ENCODE measurements at regions not wholly inside any gene's neighbourhood (a gene's known extent, or its start where the extent isn't known, plus 50 kb on each side); places are given as distances from the start of the nearest gene placed in this dataset.

DNA sequence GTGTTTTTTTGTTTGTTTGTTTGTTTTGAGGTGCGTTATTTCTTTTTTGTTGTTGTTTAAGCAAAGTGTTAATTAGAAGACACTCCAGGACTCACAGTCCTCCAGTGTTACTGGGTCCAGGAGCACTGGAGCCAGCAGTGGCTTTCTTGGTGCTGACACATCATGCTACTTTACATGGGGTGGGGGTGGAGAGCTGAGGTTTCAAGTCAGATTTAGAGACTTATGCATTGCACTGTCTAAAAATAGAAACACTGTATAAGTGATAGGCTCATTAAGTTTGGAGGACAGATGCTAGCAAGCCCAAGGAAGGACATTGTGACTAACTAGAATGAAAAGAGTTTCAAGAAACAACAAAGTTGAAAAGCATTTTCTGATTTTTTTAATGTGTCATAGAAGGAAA lies 2209.2 kb downstream of the MAT2B start:
- Histone ChIP-seq H4K20me1 (ENCODE audit: low read depth, low read length) (no peaks in the 10 kb centered on the region), H3K36me3 (ENCODE audit: low read length) (no peaks in the 10 kb centered on the region), H3K9me2 (replicated peaks; ENCODE audit: insufficient read depth, low read length) (no peaks in the 10 kb centered on the region), H3K4me2 (ENCODE audit: low read depth, low read length, poor library complexity, severe bottlenecking) (no peak overlapping the region), H3K27ac (ENCODE audit: low read depth, low read length) (no peak overlapping the region), H3K4me3 (ENCODE audit: insufficient read depth, low read length, poor library complexity, severe bottlenecking) (no peak overlapping the region), H2AFZ (ENCODE audit: low read depth, low read length, severe bottlenecking) (no peak overlapping the region), H3K9me3 (ENCODE audit: insufficient read depth, low read length) (no peaks in the 10 kb centered on the region), H3K9ac (ENCODE audit: low read length) (no peak overlapping the region), H3K27me3 (ENCODE audit: low read length) (no peaks in the 10 kb centered on the region; the same call in 1 of the 2 replicates), H3F3A (ENCODE audit: insufficient read depth) (no peaks in the 10 kb centered on the region), H3K79me2 (ENCODE audit: insufficient read depth, low read length) (no peaks in the 10 kb centered on the region)
- TF ChIP-seq, protein P1, sequence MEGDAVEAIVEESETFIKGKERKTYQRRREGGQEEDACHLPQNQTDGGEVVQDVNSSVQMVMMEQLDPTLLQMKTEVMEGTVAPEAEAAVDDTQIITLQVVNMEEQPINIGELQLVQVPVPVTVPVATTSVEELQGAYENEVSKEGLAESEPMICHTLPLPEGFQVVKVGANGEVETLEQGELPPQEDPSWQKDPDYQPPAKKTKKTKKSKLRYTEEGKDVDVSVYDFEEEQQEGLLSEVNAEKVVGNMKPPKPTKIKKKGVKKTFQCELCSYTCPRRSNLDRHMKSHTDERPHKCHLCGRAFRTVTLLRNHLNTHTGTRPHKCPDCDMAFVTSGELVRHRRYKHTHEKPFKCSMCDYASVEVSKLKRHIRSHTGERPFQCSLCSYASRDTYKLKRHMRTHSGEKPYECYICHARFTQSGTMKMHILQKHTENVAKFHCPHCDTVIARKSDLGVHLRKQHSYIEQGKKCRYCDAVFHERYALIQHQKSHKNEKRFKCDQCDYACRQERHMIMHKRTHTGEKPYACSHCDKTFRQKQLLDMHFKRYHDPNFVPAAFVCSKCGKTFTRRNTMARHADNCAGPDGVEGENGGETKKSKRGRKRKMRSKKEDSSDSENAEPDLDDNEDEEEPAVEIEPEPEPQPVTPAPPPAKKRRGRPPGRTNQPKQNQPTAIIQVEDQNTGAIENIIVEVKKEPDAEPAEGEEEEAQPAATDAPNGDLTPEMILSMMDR (IDR thresholded peaks at IDR 0.05; ENCODE audit: insufficient read depth, low read length, poor library complexity, severe bottlenecking): no peak
- no peak for TF ChIP-seq EZH2phosphoT487 (conservative IDR thresholded peaks at IDR 0.05; ENCODE audit: low read length)

DNA sequence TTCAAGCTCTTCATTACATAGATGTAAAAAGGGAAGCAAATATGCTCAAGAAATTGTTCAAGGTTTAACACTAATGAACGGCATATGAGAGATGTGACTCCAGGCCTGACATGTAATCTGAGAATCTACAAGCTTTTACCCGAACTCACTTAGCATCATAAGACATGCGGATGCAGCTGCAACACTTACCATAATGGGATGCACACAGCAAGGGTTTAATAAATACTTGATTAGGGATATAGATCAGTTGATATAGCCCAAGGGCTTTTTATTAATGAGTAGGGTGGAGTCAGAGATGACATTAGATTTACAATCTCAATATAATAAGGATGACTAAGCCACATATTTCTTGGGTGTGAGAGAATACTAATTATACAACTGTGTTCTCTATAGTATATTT lies 2215.5 kb downstream of the MAT2B start:
- no peaks in the 10 kb centered on the region for H3F3A ChIP-seq (ENCODE audit: insufficient read depth)

GRCh38 chr5:165722401-165722800 lies 2217.0 kb downstream of the MAT2B start:
- H2AFZ ChIP-seq (ENCODE audit: low read depth, low read length, severe bottlenecking): no peak overlapping the region
- TF ChIP-seq EZH2phosphoT487 (conservative IDR thresholded peaks at IDR 0.05; ENCODE audit: low read length): no peak
- TF ChIP-seq, protein P1 (IDR thresholded peaks at IDR 0.05; ENCODE audit: insufficient read depth, low read length, poor library complexity, severe bottlenecking): no peak
- H3K27me3 ChIP-seq (ENCODE audit: low read length): no peaks in the 10 kb centered on the region
- no peaks in the 10 kb centered on the region for H3K9me2 ChIP-seq (replicated peaks; ENCODE audit: insufficient read depth, low read length)
- H3K4me3 ChIP-seq (ENCODE audit: insufficient read depth, low read length, poor library complexity, severe bottlenecking): no peak overlapping the region
- no peaks in the 10 kb centered on the region for H3K9me3 ChIP-seq (ENCODE audit: insufficient read depth, low read length)
- no peak overlapping the region for H3K4me2 ChIP-seq (ENCODE audit: low read depth, low read length, poor library complexity, severe bottlenecking)
- H3F3A ChIP-seq (ENCODE audit: insufficient read depth): no peaks in the 10 kb centered on the region
- H3K36me3 ChIP-seq (ENCODE audit: low read length): no peaks in the 10 kb centered on the region
- no peak overlapping the region for H3K9ac ChIP-seq (ENCODE audit: low read length)
- H3K27ac ChIP-seq (ENCODE audit: low read depth, low read length): no peak overlapping the region
- no peaks in the 10 kb centered on the region for H3K79me2 ChIP-seq (ENCODE audit: insufficient read depth, low read length)
- H4K20me1 ChIP-seq (ENCODE audit: low read depth, low read length): no peaks in the 10 kb centered on the region

More for the DNA sequence above, 2215.5 kb downstream of the MAT2B start:
- no peak overlapping the region for H3K9ac ChIP-seq (ENCODE audit: low read length)
- H3K36me3 ChIP-seq (ENCODE audit: low read length): no peaks in the 10 kb centered on the region
- H3K9me2 ChIP-seq (replicated peaks; ENCODE audit: insufficient read depth, low read length): no peaks in the 10 kb centered on the region
- no peaks in the 10 kb centered on the region; the same call in 1 of the 2 replicates for H3K27me3 ChIP-seq (ENCODE audit: low read length)
- H3K9me3 ChIP-seq (ENCODE audit: insufficient read depth, low read length): no peaks in the 10 kb centered on the region
- no peak overlapping the region for H3K4me3 ChIP-seq (ENCODE audit: insufficient read depth, low read length, poor library complexity, severe bottlenecking)
- no peak for TF ChIP-seq EZH2phosphoT487 (conservative IDR thresholded peaks at IDR 0.05; ENCODE audit: low read length)
- TF ChIP-seq, protein P1 (IDR thresholded peaks at IDR 0.05; ENCODE audit: insufficient read depth, low read length, poor library complexity, severe bottlenecking): no peak
- no peaks in the 10 kb centered on the region for H4K20me1 ChIP-seq (ENCODE audit: low read depth, low read length)
- H2AFZ ChIP-seq (ENCODE audit: low read depth, low read length, severe bottlenecking): no peak overlapping the region
- no peak overlapping the region for H3K4me2 ChIP-seq (ENCODE audit: low read depth, low read length, poor library complexity, severe bottlenecking)
- H3K27ac ChIP-seq (ENCODE audit: low read depth, low read length): no peak overlapping the region
- H3K79me2 ChIP-seq (ENCODE audit: insufficient read depth, low read length): no peaks in the 10 kb centered on the region

All from SU-DHL-6 (cell line).